Activated CD8-positive, alpha-beta T cell treated with anti-CD3 and anti-CD28 coated beads, Interleukin-2, amount 10 ng/mL, durations not matched to agents 7 days and 5 days (primary cell): ENCODE measurements at regions not wholly inside any gene's neighbourhood (a gene's known extent, or its start where the extent isn't known, plus 50 kb on each side); places are given as distances from the start of the nearest gene placed in this dataset.
A peak's percentile ranks its signal among the peaks of the same experiment; 100 is the strongest.

Experiments used
- ATAC-seq: fragments of 150-1000 bp; cut with Tn5 transposase; one replicate; pipeline ENCODE4 v1.10.0; 2021; ENCODE audit warnings: moderate library complexity
- CTCF ChIA-PET: fragments of 350-600 bp; sonication (Branson Sonifier 250); formaldehyde crosslinking; loops from one replicate; lab custom pipeline; 2021; ENCODE audit warnings: antibody characterized with exemption; lab: Charles Lee
- POLR2A ChIA-PET: fragments of 350-600 bp; sonication (Branson Sonifier 250); formaldehyde crosslinking; loops from one replicate; lab custom pipeline; 2021; ENCODE audit warnings: antibody characterized with exemption; lab: Charles Lee
- DNase-seq: peaks from one replicate; pipeline ENCODE4 v3.0.0-alpha.2; 2020
- H3K27ac Mint-ChIP-seq: one replicate; pipeline ENCODE4 v1.8.0; 2021; ENCODE audit warnings: mild to moderate bottlenecking, mixed read lengths
- H3K27me3 Mint-ChIP-seq: one replicate; pipeline ENCODE4 v1.8.0; 2021; ENCODE audit warnings: low read depth, mixed read lengths
- H3K36me3 Mint-ChIP-seq: one replicate; pipeline ENCODE4 v1.8.0; 2021; ENCODE audit warnings: low read depth, mixed read lengths
- H3K4me1 Mint-ChIP-seq: one replicate; pipeline ENCODE4 v1.8.0; 2021; ENCODE audit warnings: low read depth, mixed read lengths
- H3K4me3 Mint-ChIP-seq: one replicate; pipeline ENCODE4 v1.8.0; 2021; ENCODE audit warnings: mild to moderate bottlenecking, mixed read lengths
- H3K9me3 Mint-ChIP-seq: one replicate; pipeline ENCODE4 v1.8.0; 2022; ENCODE audit warnings: mixed read lengths; ENCODE audit not compliant: insufficient read depth

DNA sequence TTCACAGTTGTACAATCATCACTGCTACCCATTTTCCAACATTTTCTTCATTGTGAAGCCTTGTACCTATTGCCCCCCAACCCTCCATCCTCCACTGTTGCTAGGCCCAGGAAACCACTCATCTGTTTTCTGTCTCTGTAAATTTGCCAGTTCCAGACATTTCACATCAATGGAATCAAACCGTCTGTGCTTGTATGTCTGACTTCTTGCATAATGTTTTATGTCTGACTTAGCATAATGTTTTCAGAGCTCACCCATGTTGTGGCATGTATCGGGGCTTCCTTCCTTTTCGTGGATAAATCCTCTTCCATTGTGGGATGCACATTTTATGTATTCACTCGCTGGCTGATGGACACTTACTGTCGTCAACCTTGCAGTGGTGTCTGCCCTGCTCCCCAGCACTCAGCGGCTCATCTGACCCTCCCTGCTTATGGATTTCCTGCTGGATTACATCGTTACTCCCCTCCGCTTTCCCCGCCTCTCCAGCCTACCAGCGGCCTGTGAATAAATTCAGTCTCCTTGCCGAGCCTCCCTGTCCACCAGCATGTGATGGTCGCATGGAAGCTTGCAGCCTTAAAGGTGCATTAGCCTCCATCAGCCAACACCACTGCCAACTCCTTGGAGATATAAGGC is 727.6 kb upstream of the TMEM132C start:
- Mint-ChIP-seq H3K9me3 (no peaks in the 10 kb centered on the region), H3K27ac (no peak overlapping the region), H3K36me3 (no peaks in the 10 kb centered on the region), H3K4me1 (no peaks in the 10 kb centered on the region), H3K27me3 (no peaks in the 10 kb centered on the region), H3K4me3 (no peak overlapping the region)
- no peak for ATAC-seq
- DNase-seq = no peak
- POLR2A ChIA-PET = no interaction called here
- CTCF ChIA-PET = no interaction called here

DNA sequence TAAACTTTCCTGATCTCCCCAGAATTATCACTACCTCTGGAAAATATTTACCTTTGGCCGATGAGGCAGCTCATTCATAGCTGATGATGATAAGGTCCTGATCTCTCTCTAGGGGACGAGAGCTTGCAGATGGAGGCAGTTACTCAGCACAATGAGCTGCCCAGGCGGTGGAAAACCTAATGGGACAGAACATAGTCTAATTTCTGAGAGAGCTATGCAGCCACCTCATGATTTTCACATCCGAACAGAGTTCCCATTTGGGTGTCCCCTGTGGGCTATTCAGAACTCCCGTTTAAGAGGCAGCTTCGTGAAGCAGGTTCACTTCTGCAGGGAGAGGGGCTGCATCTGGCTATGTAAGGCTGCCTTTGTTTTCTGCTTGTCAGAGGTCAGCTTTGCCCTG is 724.6 kb upstream of the TMEM132C start:
- DNase-seq = no peak
- Mint-ChIP-seq H3K4me3 (no peak overlapping the region), H3K27me3 (no peaks in the 10 kb centered on the region), H3K9me3 (no peaks in the 10 kb centered on the region), H3K27ac (no peak overlapping the region), H3K36me3 (no peaks in the 10 kb centered on the region), H3K4me1 (no peaks in the 10 kb centered on the region)
- ATAC-seq = no peak
- POLR2A ChIA-PET = no interaction called here
- CTCF ChIA-PET = no interaction called here

- ChIA-PET POLR2A (no interaction called here), CTCF (no interaction called here)
- no peaks in the 10 kb centered on the region for H3K36me3 Mint-ChIP-seq
- H3K27me3 Mint-ChIP-seq = no peaks in the 10 kb centered on the region
- DNase-seq (no peak), ATAC-seq (no peak)
- H3K4me1 Mint-ChIP-seq = no peaks in the 10 kb centered on the region
- no peak overlapping the region for H3K4me3 Mint-ChIP-seq
- H3K27ac Mint-ChIP-seq = no peak overlapping the region
- H3K9me3 Mint-ChIP-seq = no peaks in the 10 kb centered on the region
Measured at GRCh38 chr12:127542931-127543330, 724.0 kb upstream of the TMEM132C start.

GRCh38 chr12:127546721-127547505 is 720.1 kb upstream of the TMEM132C start:
- H3K27me3 Mint-ChIP-seq = no peaks in the 10 kb centered on the region
- no peaks in the 10 kb centered on the region for H3K36me3 Mint-ChIP-seq
- DNase-seq = no peak
- H3K9me3 Mint-ChIP-seq = peaks cover 3% of the 10 kb centered on the region
- POLR2A ChIA-PET = no interaction called here
- no peaks in the 10 kb centered on the region for H3K4me1 Mint-ChIP-seq
- no peak overlapping the region for H3K27ac Mint-ChIP-seq
- no peak for ATAC-seq
- H3K4me3 Mint-ChIP-seq = no peak overlapping the region
- CTCF ChIA-PET = no interaction called here

GRCh38 chr12:127548123-127548553 is 718.8 kb upstream of the TMEM132C start:
- POLR2A ChIA-PET = no interaction called here
- CTCF ChIA-PET = interaction anchor here (1.4 kb wide), 1 partner anchor 130 kb away, joined by 3 read pairs; no protein-coding TSS in a partner anchor
- H3K27ac Mint-ChIP-seq = no peak overlapping the region
- H3K36me3 Mint-ChIP-seq = no peaks in the 10 kb centered on the region
- H3K4me1 Mint-ChIP-seq = no peaks in the 10 kb centered on the region
- no peak overlapping the region for H3K4me3 Mint-ChIP-seq
- H3K27me3 Mint-ChIP-seq = no peaks in the 10 kb centered on the region
- ATAC-seq (no peak), DNase-seq (no peak)
- peaks cover 10% of the 10 kb centered on the region for H3K9me3 Mint-ChIP-seq

DNA sequence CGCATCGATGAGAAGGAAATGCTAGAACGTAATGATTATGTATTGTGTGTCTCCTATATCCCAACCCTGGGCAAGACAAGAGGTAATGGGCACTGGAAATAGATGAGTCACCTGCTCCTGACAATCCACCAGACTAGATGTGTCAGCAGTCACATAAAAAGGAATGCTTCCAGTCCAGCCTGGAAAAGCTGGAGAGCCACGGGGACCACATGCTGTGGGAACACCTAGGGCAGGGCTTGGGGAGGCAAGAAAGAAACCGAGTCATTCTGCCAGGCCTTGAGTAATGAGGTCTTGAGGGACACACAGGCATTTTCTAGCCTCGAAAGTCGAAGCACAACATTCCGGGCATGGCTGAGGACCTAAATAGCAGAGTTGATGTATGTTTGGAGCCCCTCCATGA is 716.7 kb upstream of the TMEM132C start:
- DNase-seq (no peak), ATAC-seq (no peak)
- H3K9me3 Mint-ChIP-seq = peaks cover 10% of the 10 kb centered on the region
- POLR2A ChIA-PET = no interaction called here
- H3K4me3 Mint-ChIP-seq = no peak overlapping the region
- peaks cover 2% of the 10 kb centered on the region for H3K36me3 Mint-ChIP-seq
- peaks cover 2% of the 10 kb centered on the region for H3K4me1 Mint-ChIP-seq
- no peaks in the 10 kb centered on the region for H3K27me3 Mint-ChIP-seq
- no peak overlapping the region for H3K27ac Mint-ChIP-seq
- CTCF ChIA-PET = no interaction called here

- Mint-ChIP-seq H3K27me3 (no peaks in the 10 kb centered on the region), H3K9me3 (peaks cover 10% of the 10 kb centered on the region)
- CTCF ChIA-PET = no interaction called here
Measured at GRCh38 chr12:127552838-127553237, 714.1 kb upstream of the TMEM132C start.

GRCh38 chr12:127555071-127555470 is 711.9 kb upstream of the TMEM132C start:
- POLR2A ChIA-PET = no interaction called here
- H3K9me3 Mint-ChIP-seq = peaks cover 10% of the 10 kb centered on the region
- DNase-seq (no peak), ATAC-seq (no peak)
- H3K4me1 Mint-ChIP-seq = peaks cover 30% of the 10 kb centered on the region
- peaks cover 2% of the 10 kb centered on the region for H3K36me3 Mint-ChIP-seq
- H3K27ac Mint-ChIP-seq = no peak overlapping the region
- H3K4me3 Mint-ChIP-seq = no peak overlapping the region
- H3K27me3 Mint-ChIP-seq = no peaks in the 10 kb centered on the region
- CTCF ChIA-PET = no interaction called here

More at GRCh38 chr12:127552838-127553237, 714.1 kb upstream of the TMEM132C start:
- Mint-ChIP-seq H3K4me1 (peaks cover 11% of the 10 kb centered on the region), H3K27ac (no peak overlapping the region), H3K4me3 (no peak overlapping the region), H3K36me3 (peaks cover 2% of the 10 kb centered on the region)
- DNase-seq (no peak), ATAC-seq (no peak)
- POLR2A ChIA-PET = no interaction called here

DNA sequence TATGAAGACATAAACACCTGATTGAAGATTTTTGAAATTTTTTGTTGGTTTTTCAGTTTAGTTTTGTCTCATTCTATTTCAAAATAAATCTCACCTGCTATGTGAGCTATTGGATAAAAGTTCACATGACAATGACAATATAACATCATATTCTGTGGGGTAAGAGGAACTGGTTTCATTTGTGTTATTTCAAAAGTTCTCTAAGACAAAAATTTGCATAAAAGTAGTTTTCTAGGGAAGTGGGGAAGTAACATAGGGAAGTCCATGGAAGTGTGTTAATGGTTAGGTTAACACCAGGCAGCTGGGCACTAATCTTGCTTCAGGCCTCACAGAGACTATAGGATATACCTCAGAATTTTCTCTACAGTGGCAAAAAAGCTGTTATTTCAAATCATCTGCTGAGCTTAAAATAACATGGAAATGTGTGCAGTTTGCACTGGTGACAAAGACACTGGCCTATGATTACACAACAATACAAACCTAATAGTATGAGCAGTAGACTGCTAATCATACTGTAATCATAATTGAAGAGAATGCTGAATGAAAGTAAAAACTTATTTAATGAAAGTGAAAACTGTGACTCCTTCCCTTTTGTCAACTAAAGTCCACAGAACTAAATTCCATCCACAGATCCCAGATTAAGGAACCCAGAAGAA is 710.6 kb upstream of the TMEM132C start:
- Mint-ChIP-seq H3K4me3 (no peak overlapping the region), H3K4me1 (peaks cover 37% of the 10 kb centered on the region), H3K36me3 (peaks cover 6% of the 10 kb centered on the region), H3K27ac (no peak overlapping the region), H3K9me3 (peaks cover 10% of the 10 kb centered on the region), H3K27me3 (no peaks in the 10 kb centered on the region)
- ChIA-PET CTCF (no interaction called here), POLR2A (no interaction called here)
- ATAC-seq (no peak), DNase-seq (no peak)

- CTCF ChIA-PET = no interaction called here
- no peak for DNase-seq
- Mint-ChIP-seq H3K27ac (peak overlapping the region; percentile 74), H3K27me3 (no peaks in the 10 kb centered on the region), H3K9me3 (peaks cover 3% of the 10 kb centered on the region), H3K4me1 (peaks cover 41% of the 10 kb centered on the region), H3K4me3 (no peak overlapping the region), H3K36me3 (peaks cover 6% of the 10 kb centered on the region)
- POLR2A ChIA-PET = no interaction called here
- no peak for ATAC-seq
Measured at GRCh38 chr12:127558361-127558760, 708.6 kb upstream of the TMEM132C start.

DNA sequence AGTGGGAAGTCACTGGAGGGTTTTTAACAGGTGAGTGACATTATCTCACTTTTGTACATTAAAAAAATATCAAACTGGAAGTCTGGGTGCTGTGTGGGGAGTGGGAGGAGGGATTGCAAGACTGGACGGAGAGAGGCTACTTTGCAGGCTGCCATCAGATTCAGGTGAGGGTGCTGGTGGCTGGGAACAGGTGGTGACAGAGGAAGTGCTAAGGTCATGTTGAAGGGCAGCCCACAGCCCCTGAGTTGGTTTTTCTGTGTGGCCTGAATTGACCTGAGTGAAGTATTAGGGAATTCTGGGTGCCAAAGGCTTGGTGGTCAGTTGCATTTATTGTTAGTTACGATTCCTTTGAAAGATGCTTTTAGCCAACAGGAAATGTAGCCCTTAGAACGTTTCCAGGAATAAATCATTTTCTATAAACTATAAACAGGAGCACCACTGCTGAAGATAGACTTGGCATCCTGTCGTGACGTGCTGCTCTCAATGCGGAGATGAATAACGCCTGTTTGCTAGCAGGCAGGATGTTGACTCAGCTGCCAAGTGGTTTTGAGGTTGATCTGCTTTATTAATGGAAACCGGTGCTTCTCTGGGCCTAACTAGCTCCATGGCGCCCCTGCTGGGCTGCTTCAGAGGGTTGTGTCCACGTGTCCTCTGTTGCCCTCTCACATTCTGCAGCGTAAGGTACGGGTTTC is 707.5 kb upstream of the TMEM132C start:
- Mint-ChIP-seq H3K4me3 (peak overlapping the region; percentile 15), H3K27ac (peak overlapping the region; percentile 94), H3K4me1 (peaks cover 41% of the 10 kb centered on the region), H3K9me3 (peaks cover 3% of the 10 kb centered on the region), H3K27me3 (no peaks in the 10 kb centered on the region), H3K36me3 (peaks cover 4% of the 10 kb centered on the region)
- peak; percentile 98 for ATAC-seq
- peak; percentile 90 for DNase-seq
- ChIA-PET CTCF (interaction anchor here (1.6 to 1.7 kb wide), 2 partner anchors 118 to 178 kb away, joined by 7 to 8 read pairs; no protein-coding TSS in a partner anchor), POLR2A (interaction anchor here (0.7 kb wide), 1 partner anchor 176 kb away, joined by 3 read pairs; no protein-coding TSS in a partner anchor)
